CD4-positive, CD25-positive, alpha-beta regulatory T cell (primary cell): ENCODE measurements at regions not wholly inside any gene's neighbourhood (a gene's known extent, or its start where the extent isn't known, plus 50 kb on each side); places are given as distances from the start of the nearest gene placed in this dataset.
"Not testable (repeated sequence)": the region's sequence is repeated elsewhere in the genome, so short reads cannot be mapped to it uniquely, and the experiment has no call there.

Experiments used
- ATAC-seq, 2 donors: fragments of 150-1000 bp; cut with Tn5 transposase; one replicate each; pipeline ENCODE4 v1.10.0; 2021; ENCODE audit warnings: low read depth in 2 of 2, moderate number of reproducible peaks in 2 of 2, moderate library complexity in 1 of 2
- DNase-seq, 3 donors: peaks; one replicate each; pipeline versions ENCODE4 v3.0.0 to v3.0.0-alpha.2; 2012 to 2022; ENCODE audit warnings: mixed read lengths in 1 of 3
- H3K27ac ChIP-seq: one replicate; pipeline ENCODE4 v1.7.0; 2013; ENCODE audit warnings: mild to moderate bottlenecking, low read length; ENCODE audit not compliant: insufficient read depth, poor library complexity, severe bottlenecking
- H3K27me3 ChIP-seq: one replicate; pipeline ENCODE4 v1.7.0; 2013; ENCODE audit warnings: low read length; ENCODE audit not compliant: control insufficient read depth, insufficient read depth
- H3K36me3 ChIP-seq: one replicate; pipeline ENCODE4 v1.7.0; 2013; ENCODE audit warnings: mild to moderate bottlenecking, low read length, moderate library complexity; ENCODE audit not compliant: control insufficient read depth, insufficient read depth
- H3K4me1 ChIP-seq: 2 replicates; pipeline ENCODE4 v1.7.0; 2013; ENCODE audit warnings: mild to moderate bottlenecking, low read length; ENCODE audit not compliant: insufficient read depth, control insufficient read depth, poor library complexity, severe bottlenecking
- H3K4me3 ChIP-seq: one replicate; pipeline ENCODE4 v1.7.0; 2013; ENCODE audit warnings: low read depth, mild to moderate bottlenecking, low read length, moderate library complexity
- H3K9me3 ChIP-seq, 2 experiments: 1 replicate in 1 of 2; 2 replicates in 1 of 2; pipeline ENCODE4 v1.7.0; 2013; ENCODE audit warnings: low read length in 2 of 2, mild to moderate bottlenecking in 1 of 2, moderate library complexity in 1 of 2; ENCODE audit not compliant: control insufficient read depth in 2 of 2
- H3K27ac Mint-ChIP-seq, 3 donors: one replicate each; pipeline ENCODE4 v1.8.0; 2020 to 2022; ENCODE audit warnings: mild to moderate bottlenecking in 3 of 3, mixed read lengths in 3 of 3, moderate library complexity in 2 of 3
- H3K27me3 Mint-ChIP-seq: one replicate; pipeline ENCODE4 v1.8.0; 2022; ENCODE audit warnings: mild to moderate bottlenecking, mixed read lengths
- H3K36me3 Mint-ChIP-seq: one replicate; pipeline ENCODE4 v1.8.0; 2020; ENCODE audit warnings: mixed read lengths
- H3K4me1 Mint-ChIP-seq, 4 donors: one replicate each; pipeline ENCODE4 v1.8.0; 2020 to 2022; ENCODE audit warnings: mixed read lengths in 4 of 4, mild to moderate bottlenecking in 1 of 4
- H3K4me3 Mint-ChIP-seq, 4 donors: one replicate each; pipeline ENCODE4 v1.8.0; 2020 to 2022; ENCODE audit warnings: mild to moderate bottlenecking in 4 of 4, mixed read lengths in 4 of 4, moderate library complexity in 3 of 4
- H3K9me3 Mint-ChIP-seq, 7 donors: one replicate each; pipeline ENCODE4 v1.8.0; 2020 to 2022; ENCODE audit warnings: mixed read lengths in 7 of 7, mild to moderate bottlenecking in 3 of 7, moderate library complexity in 2 of 7

DNA sequence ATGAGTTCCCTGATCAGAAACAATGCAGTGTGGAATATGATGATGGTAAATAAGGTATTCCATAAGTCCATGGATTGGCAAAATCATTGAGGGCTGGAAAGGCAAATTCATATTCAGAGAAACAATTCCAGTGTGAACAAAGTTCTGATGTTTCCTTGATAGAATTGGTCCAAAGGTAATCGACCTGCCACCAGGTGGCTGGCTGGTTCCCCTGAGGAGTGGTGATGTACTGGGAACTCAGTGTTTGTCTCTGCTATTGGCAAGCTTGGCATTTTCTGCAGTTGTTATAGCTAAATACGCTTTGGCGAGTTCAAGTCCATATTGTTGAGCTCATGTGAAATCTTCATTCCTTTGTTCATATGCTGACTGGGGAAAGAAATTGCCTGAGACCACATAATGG is 165.5 kb upstream of the PTGFR start:
- Histone ChIP-seq H3K27me3 (no peaks in the 10 kb centered on the region), H3K36me3 (no peaks in the 10 kb centered on the region), H3K27ac (no peak overlapping the region), H3K9me3 (no peaks in the 10 kb centered on the region), H3K4me1 (no peaks in the 10 kb centered on the region), H3K4me3 (no peak overlapping the region)
- H3K36me3 Mint-ChIP-seq: no peaks in the 10 kb centered on the region
- H3K9me3 Mint-ChIP-seq: peaks cover 0 to 4% (median 0%) of the 10 kb centered on the region in 7 donors
- no peak overlapping the region for H3K27ac Mint-ChIP-seq
- H3K27me3 Mint-ChIP-seq: no peaks in the 10 kb centered on the region
- DNase-seq (no peak), ATAC-seq (no peak)
- H3K4me3 Mint-ChIP-seq: no peak overlapping the region
- H3K4me1 Mint-ChIP-seq: no peaks in the 10 kb centered on the region

GRCh38 chr1:78329475-78329874 is 161.3 kb upstream of the PTGFR start:
- H3K4me1 Mint-ChIP-seq: no peaks in the 10 kb centered on the region
- no peaks in the 10 kb centered on the region for H3K27me3 Mint-ChIP-seq
- no peaks in the 10 kb centered on the region for H3K4me1 ChIP-seq
- H3K27me3 ChIP-seq: no peaks in the 10 kb centered on the region
- H3K9me3 Mint-ChIP-seq: peaks cover 0 to 4% (median 0%) of the 10 kb centered on the region in 7 donors
- no peaks in the 10 kb centered on the region for H3K36me3 Mint-ChIP-seq
- H3K27ac Mint-ChIP-seq: no peak overlapping the region
- no peak overlapping the region for H3K4me3 ChIP-seq
- H3K36me3 ChIP-seq: no peaks in the 10 kb centered on the region
- ATAC-seq (no peak), DNase-seq (no peak)
- no peak overlapping the region for H3K27ac ChIP-seq
- no peaks in the 10 kb centered on the region for H3K9me3 ChIP-seq
- no peak overlapping the region for H3K4me3 Mint-ChIP-seq

DNA sequence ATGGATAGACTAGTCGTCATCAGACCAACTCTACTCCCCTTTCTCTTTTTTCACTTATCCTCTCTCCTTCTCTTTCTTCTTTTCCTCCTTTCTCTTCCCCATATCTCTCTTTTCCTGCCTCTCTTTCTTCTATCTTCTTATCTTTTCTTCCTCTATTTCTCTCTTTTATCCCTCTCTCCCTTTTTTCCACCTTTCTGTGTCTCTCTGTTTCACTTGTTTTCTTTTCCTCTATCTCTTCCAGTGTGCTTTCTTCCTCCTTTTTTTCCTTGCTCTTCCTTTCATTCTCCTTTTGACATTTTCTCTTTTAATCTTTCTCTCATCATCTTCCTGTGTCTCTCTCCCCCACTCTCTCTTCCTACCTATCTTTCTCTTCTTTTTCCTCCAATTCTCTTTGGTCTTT is 159.0 kb upstream of the PTGFR start:
- DNase-seq (no peak), ATAC-seq (no peak)
- H3K4me3 Mint-ChIP-seq: no peak overlapping the region
- H3K27ac Mint-ChIP-seq: no peak overlapping the region
- no peaks in the 10 kb centered on the region for H3K27me3 ChIP-seq
- H3K4me1 ChIP-seq: no peaks in the 10 kb centered on the region
- no peaks in the 10 kb centered on the region for H3K36me3 ChIP-seq
- no peak overlapping the region for H3K4me3 ChIP-seq
- H3K4me1 Mint-ChIP-seq: no peaks in the 10 kb centered on the region
- H3K9me3 Mint-ChIP-seq: peaks cover 0 to 4% (median 0%) of the 10 kb centered on the region in 7 donors
- H3K9me3 ChIP-seq: no peaks in the 10 kb centered on the region
- no peak overlapping the region for H3K27ac ChIP-seq
- H3K27me3 Mint-ChIP-seq: no peaks in the 10 kb centered on the region
- no peaks in the 10 kb centered on the region for H3K36me3 Mint-ChIP-seq

DNA sequence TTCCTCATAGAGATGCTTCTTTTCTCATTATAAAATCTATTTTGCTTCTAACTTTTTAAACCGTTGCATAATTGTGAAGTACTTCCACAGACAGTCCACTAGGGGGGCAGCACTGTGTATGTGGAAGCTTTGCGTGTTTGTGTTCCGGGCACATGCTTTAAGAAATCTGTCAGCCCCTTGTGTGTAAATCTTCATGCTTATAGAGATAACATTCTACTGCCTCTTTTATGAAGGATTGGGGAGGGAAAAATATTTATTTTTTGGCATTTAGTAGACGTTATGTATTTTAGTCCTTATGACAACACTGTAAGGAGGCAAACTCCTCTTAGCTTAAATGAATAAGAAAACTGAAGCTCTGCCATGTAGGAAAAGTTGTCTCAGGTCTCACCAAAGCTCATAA is 157.3 kb upstream of the PTGFR start:
- DNase-seq: peak in 1 of 3 donors; percentile 14
- no peak overlapping the region for H3K27ac Mint-ChIP-seq
- no peaks in the 10 kb centered on the region for H3K36me3 ChIP-seq
- no peak overlapping the region for H3K27ac ChIP-seq
- no peaks in the 10 kb centered on the region for H3K27me3 ChIP-seq
- ATAC-seq: no peak
- no peak overlapping the region for H3K4me3 ChIP-seq
- no peaks in the 10 kb centered on the region for H3K4me1 Mint-ChIP-seq
- no peaks in the 10 kb centered on the region for H3K4me1 ChIP-seq
- no peaks in the 10 kb centered on the region for H3K27me3 Mint-ChIP-seq
- H3K9me3 ChIP-seq: no peaks in the 10 kb centered on the region
- no peak overlapping the region for H3K4me3 Mint-ChIP-seq
- no peaks in the 10 kb centered on the region for H3K36me3 Mint-ChIP-seq
- peaks cover 0 to 4% (median 0%) of the 10 kb centered on the region in 7 donors for H3K9me3 Mint-ChIP-seq

GRCh38 chr1:78334114-78334513 is 156.7 kb upstream of the PTGFR start:
- H3K4me3 ChIP-seq: no peak overlapping the region
- ATAC-seq: no peak
- no peaks in the 10 kb centered on the region for H3K27me3 Mint-ChIP-seq
- H3K36me3 Mint-ChIP-seq: no peaks in the 10 kb centered on the region
- peaks cover 0 to 4% (median 0%) of the 10 kb centered on the region in 7 donors for H3K9me3 Mint-ChIP-seq
- H3K4me1 Mint-ChIP-seq: no peaks in the 10 kb centered on the region
- H3K27me3 ChIP-seq: no peaks in the 10 kb centered on the region
- no peak overlapping the region for H3K27ac Mint-ChIP-seq
- no peak overlapping the region for H3K4me3 Mint-ChIP-seq
- H3K4me1 ChIP-seq: no peaks in the 10 kb centered on the region
- H3K36me3 ChIP-seq: no peaks in the 10 kb centered on the region
- H3K27ac ChIP-seq: no peak overlapping the region
- DNase-seq: no peak
- no peaks in the 10 kb centered on the region for H3K9me3 ChIP-seq

DNA sequence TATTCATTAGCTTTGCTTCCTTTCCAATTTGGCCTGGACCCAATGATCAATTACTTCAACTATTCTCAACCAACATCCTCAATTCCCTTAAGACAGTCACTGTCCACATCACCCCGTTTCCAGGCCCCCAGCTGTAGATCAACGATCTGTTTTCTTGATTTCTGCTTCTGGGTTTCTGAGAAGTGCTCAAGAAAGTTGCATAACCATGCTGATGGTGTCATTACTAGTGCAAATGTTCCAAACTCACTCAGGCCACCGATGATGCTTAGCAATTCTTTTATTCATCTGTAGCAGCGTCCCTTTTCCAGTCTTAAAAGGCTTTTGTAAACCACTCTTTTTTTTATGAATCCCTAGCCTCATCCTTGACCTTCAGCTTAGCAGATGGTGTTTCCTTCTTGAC is 155.8 kb upstream of the PTGFR start:
- H3K4me1 Mint-ChIP-seq: no peaks in the 10 kb centered on the region
- no peak for ATAC-seq
- no peak overlapping the region for H3K27ac Mint-ChIP-seq
- Histone ChIP-seq H3K27me3 (no peaks in the 10 kb centered on the region), H3K27ac (no peak overlapping the region), H3K9me3 (no peaks in the 10 kb centered on the region), H3K36me3 (no peaks in the 10 kb centered on the region), H3K4me3 (no peak overlapping the region), H3K4me1 (no peaks in the 10 kb centered on the region)
- H3K27me3 Mint-ChIP-seq: no peaks in the 10 kb centered on the region
- no peak overlapping the region for H3K4me3 Mint-ChIP-seq
- H3K9me3 Mint-ChIP-seq: peaks cover 0 to 4% (median 0%) of the 10 kb centered on the region in 7 donors
- no peaks in the 10 kb centered on the region for H3K36me3 Mint-ChIP-seq
- no peak for DNase-seq

GRCh38 chr1:78336751-78337150 is 154.0 kb upstream of the PTGFR start:
- H3K4me1 Mint-ChIP-seq, H3K4me3 ChIP-seq, H3K9me3 ChIP-seq, H3K9me3 Mint-ChIP-seq, H3K36me3 ChIP-seq, H3K27me3 Mint-ChIP-seq, H3K4me1 ChIP-seq, H3K27ac ChIP-seq, H3K27me3 ChIP-seq, H3K4me3 Mint-ChIP-seq, H3K36me3 Mint-ChIP-seq, H3K27ac Mint-ChIP-seq, ATAC-seq, DNase-seq: not testable (repeated sequence)

GRCh38 chr1:78339490-78339889 is 151.3 kb upstream of the PTGFR start:
- Mint-ChIP-seq H3K36me3 (no peaks in the 10 kb centered on the region), H3K27me3 (no peaks in the 10 kb centered on the region), H3K4me1 (no peaks in the 10 kb centered on the region), H3K27ac (no peak overlapping the region), H3K4me3 (no peak overlapping the region), H3K9me3 (peaks cover 0 to 3% (median 0%) of the 10 kb centered on the region in 7 donors)
- H3K4me1 ChIP-seq: no peaks in the 10 kb centered on the region
- no peak for ATAC-seq
- H3K27ac ChIP-seq: no peak overlapping the region
- no peaks in the 10 kb centered on the region for H3K36me3 ChIP-seq
- H3K27me3 ChIP-seq: no peaks in the 10 kb centered on the region
- H3K4me3 ChIP-seq: no peak overlapping the region
- DNase-seq: no peak
- no peaks in the 10 kb centered on the region for H3K9me3 ChIP-seq
